Muscle layer of colon (tissue), 2 donors: ENCODE measurements at regions not wholly inside any gene's neighbourhood (a gene's known extent, or its start where the extent isn't known, plus 50 kb on each side); places are given as distances from the start of the nearest gene placed in this dataset.

Experiments used
- H3K27ac ChIP-seq: one replicate; pipeline ENCODE4 v1.7.0; 2013; ENCODE audit warnings: low read depth, mild to moderate bottlenecking, low read length, moderate library complexity
- H3K27me3 ChIP-seq, 2 donors: one replicate each; pipeline ENCODE4 v1.7.0; 2013; ENCODE audit warnings: low read length in 2 of 2, mild to moderate bottlenecking in 2 of 2; ENCODE audit not compliant: insufficient read depth in 2 of 2, control insufficient read depth in 1 of 2
- H3K36me3 ChIP-seq: one replicate; pipeline ENCODE4 v1.7.0; 2013; ENCODE audit warnings: mild to moderate bottlenecking, low read length; ENCODE audit not compliant: insufficient read depth
- H3K4me1 ChIP-seq: one replicate; pipeline ENCODE4 v1.7.0; 2013; ENCODE audit warnings: mild to moderate bottlenecking, low read length; ENCODE audit not compliant: insufficient read depth
- H3K4me3 ChIP-seq, 2 donors: one replicate each; pipeline ENCODE4 v1.7.0; 2013; ENCODE audit warnings: low read length in 2 of 2, low read depth in 1 of 2, mild to moderate bottlenecking in 1 of 2, moderate library complexity in 1 of 2
- H3K9ac ChIP-seq: one replicate; pipeline ENCODE4 v1.7.0; 2013; ENCODE audit warnings: low read length
- H3K9me3 ChIP-seq: one replicate; pipeline ENCODE4 v1.7.0; 2013; ENCODE audit warnings: mild to moderate bottlenecking, low read length
- donor health status: abdominal sarcoma.
- donor health status: Adenocarcinoma of cecum.

GRCh38 chr18:22271030-22271429 lies 101.6 kb downstream of the GATA6 start:
- Histone ChIP-seq H3K36me3 (no peaks in the 10 kb centered on the region), H3K4me1 (no peaks in the 10 kb centered on the region), H3K4me3 (no peak overlapping the region)

DNA sequence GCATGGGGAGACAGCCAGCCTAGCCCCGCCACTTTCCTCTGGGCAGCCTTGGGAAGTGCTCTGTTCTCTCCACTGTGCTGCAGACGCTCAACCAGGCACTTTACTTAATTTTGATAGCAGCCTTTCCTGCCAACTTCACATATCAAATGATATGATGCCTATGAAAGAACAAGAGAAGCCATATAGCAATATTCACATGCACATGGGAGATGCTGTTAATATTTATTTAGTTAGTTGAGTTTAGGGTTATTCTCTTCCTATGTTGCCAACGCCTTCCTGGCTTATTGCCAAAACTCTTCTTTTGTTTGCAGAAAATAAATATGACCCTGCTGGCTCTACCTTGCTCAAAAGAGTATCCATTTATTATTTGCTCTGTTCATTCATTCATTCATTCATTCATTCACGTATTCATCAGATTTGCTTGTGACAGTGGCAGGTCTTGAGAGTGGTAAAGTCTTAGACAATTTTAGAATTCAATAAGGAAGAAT lies 99.3 kb downstream of the GATA6 start:
- no peak overlapping the region for H3K27ac ChIP-seq
- H3K9ac ChIP-seq, result no peak overlapping the region
- H3K4me3 ChIP-seq, result no peak overlapping the region
- H3K9me3 ChIP-seq, result no peaks in the 10 kb centered on the region
- no peaks in the 10 kb centered on the region for H3K27me3 ChIP-seq
- H3K36me3 ChIP-seq, result no peaks in the 10 kb centered on the region
- no peaks in the 10 kb centered on the region for H3K4me1 ChIP-seq

More at GRCh38 chr18:22271030-22271429, 101.6 kb downstream of the GATA6 start:
- Histone ChIP-seq H3K27ac (no peak overlapping the region), H3K9ac (no peak overlapping the region), H3K27me3 (no peaks in the 10 kb centered on the region), H3K9me3 (no peaks in the 10 kb centered on the region)

DNA sequence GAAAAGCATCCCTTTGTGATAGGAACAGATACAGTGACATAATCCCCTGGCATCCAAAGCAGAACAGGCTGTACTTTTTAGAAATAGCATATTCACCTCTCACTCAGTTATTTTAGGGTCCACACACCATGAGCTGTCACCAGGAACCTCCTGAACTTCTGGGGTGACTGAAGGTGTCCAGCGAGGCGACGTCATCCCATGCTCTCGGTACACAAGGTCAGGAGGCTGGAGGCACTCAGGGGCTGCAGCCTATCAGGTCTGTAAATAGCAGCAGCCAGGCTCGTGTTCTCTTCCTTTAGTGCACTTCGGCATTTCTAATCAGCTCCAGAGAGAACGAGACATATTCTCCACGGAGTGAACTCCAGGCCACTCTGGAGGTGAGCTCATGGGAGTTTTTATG lies 98.3 kb downstream of the GATA6 start:
- Histone ChIP-seq H3K4me1 (no peaks in the 10 kb centered on the region), H3K9me3 (no peaks in the 10 kb centered on the region), H3K9ac (no peak overlapping the region), H3K27ac (no peak overlapping the region), H3K36me3 (no peaks in the 10 kb centered on the region), H3K4me3 (no peak overlapping the region), H3K27me3 (no peaks in the 10 kb centered on the region)

GRCh38 chr18:22267225-22267624 lies 97.8 kb downstream of the GATA6 start:
- H3K4me3 ChIP-seq, result no peak overlapping the region
- H3K9ac ChIP-seq, result no peak overlapping the region
- no peaks in the 10 kb centered on the region for H3K27me3 ChIP-seq
- H3K9me3 ChIP-seq, result no peaks in the 10 kb centered on the region
- no peaks in the 10 kb centered on the region for H3K36me3 ChIP-seq
- H3K4me1 ChIP-seq, result no peaks in the 10 kb centered on the region
- H3K27ac ChIP-seq, result no peak overlapping the region

DNA sequence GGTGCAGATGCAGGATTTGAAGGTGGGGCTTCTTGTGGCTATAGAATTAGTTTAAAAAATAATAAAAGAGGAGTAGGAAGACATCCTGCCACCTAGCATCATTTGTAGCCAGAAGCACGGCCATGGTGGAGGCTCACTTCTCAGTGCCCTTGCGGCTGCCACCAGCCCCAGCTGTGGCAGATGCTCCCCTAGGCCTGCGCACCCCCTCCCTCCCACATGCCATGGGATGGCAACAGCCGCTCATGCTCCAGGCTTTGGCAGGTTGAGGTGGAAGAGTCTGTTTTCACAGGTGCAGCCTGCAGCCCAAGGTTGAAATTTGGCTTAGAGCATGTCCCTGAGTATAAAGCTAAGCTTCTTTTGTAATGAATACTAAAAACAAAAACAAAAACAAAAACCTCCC lies 96.4 kb downstream of the GATA6 start:
- Histone ChIP-seq H3K4me1 (no peaks in the 10 kb centered on the region), H3K27ac (no peak overlapping the region), H3K27me3 (no peaks in the 10 kb centered on the region), H3K4me3 (no peak overlapping the region), H3K9me3 (no peaks in the 10 kb centered on the region), H3K9ac (no peak overlapping the region), H3K36me3 (no peaks in the 10 kb centered on the region)

DNA sequence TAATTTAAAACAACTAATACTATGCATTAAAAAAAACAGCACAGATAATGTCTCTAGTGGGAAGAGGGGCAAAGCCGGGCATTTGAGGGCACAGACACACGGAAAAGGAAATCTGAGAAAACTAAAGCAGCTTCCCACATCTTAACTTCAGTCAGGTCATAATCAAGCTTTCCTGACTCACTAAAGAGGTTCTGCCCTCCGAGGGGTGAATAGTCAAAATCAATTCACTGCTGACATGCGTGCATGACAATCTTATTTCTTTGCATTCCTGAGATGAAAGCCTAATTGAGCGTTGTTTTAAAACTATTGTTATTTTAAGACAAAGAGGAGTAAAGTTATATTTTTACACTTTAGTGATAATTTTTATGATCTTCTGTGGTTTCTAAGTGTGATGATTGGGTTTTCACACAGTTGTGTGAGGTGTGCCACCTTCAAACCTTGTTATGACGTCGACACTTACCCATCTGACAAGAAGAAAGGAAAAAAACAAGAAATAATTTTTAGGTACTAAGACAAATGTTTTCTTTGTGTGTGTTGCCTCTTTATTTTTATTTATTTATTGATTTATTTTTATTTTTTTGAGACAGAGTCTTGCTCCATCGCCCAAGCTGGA lies 90.9 kb downstream of the GATA6 start:
- Histone ChIP-seq H3K4me1 (no peaks in the 10 kb centered on the region), H3K9me3 (no peaks in the 10 kb centered on the region), H3K4me3 (no peak overlapping the region), H3K27me3 (no peaks in the 10 kb centered on the region), H3K27ac (no peak overlapping the region), H3K9ac (no peak overlapping the region), H3K36me3 (no peaks in the 10 kb centered on the region)

DNA sequence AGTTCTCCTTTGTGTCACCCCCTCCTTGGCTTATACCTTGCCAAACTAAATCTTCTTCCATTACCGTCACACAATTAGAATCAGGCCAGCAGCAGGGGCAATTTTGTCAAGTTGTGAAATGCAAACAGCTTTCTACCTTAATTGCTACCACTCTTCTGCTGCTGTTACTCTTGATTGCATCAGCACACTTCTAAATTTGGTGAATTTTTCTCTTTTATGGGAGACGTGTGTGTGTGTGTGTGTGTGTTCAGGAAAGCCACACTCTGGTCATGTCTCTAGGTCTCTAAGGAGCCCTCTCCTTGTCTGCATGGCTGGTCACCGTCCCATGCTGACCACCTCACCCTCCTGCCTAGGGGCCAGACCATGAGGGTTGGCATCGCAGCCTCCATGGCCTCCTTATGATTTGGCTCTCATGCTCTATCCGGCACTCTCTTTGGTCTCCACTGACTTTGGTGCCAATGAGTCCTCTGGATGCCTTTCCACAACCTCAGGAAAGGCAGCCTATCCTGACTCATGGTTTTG lies 87.7 kb downstream of the GATA6 start:
- no peak overlapping the region for H3K4me3 ChIP-seq
- no peaks in the 10 kb centered on the region for H3K9me3 ChIP-seq
- no peaks in the 10 kb centered on the region for H3K4me1 ChIP-seq
- no peaks in the 10 kb centered on the region for H3K27me3 ChIP-seq
- H3K27ac ChIP-seq, result no peak overlapping the region
- no peaks in the 10 kb centered on the region for H3K36me3 ChIP-seq
- H3K9ac ChIP-seq, result no peak overlapping the region

DNA sequence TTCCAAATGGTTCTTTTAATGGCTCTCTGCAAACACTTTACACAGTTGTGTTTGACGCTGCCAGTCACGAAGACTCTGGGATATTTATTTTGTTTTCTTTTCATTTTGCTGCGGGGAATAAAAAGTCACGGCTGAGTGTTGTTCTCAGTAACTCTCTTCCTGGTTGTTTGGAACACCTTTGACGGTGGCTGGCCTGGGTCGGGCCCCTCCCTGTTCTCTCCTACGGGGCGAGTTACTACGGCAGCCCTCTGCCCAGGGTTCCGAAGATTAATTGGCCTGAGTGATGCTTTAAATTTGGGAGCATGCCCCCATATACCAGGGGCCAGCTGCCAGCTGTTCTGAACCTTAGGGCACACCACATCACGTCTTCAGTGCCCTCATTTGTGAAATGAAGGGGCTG lies 84.7 kb downstream of the GATA6 start:
- no peaks in the 10 kb centered on the region for H3K4me1 ChIP-seq
- no peak overlapping the region for H3K27ac ChIP-seq
- H3K9me3 ChIP-seq, result no peaks in the 10 kb centered on the region
- H3K4me3 ChIP-seq, result no peak overlapping the region
- no peak overlapping the region for H3K9ac ChIP-seq
- H3K36me3 ChIP-seq, result no peaks in the 10 kb centered on the region
- no peaks in the 10 kb centered on the region for H3K27me3 ChIP-seq

- H3K4me3 ChIP-seq, result no peak overlapping the region
- no peaks in the 10 kb centered on the region for H3K4me1 ChIP-seq
- no peaks in the 10 kb centered on the region for H3K9me3 ChIP-seq
- H3K36me3 ChIP-seq, result no peaks in the 10 kb centered on the region
- no peak overlapping the region for H3K9ac ChIP-seq
- no peaks in the 10 kb centered on the region for H3K27me3 ChIP-seq
- no peak overlapping the region for H3K27ac ChIP-seq
Measured at GRCh38 chr18:22253676-22254075, 84.3 kb downstream of the GATA6 start.

DNA sequence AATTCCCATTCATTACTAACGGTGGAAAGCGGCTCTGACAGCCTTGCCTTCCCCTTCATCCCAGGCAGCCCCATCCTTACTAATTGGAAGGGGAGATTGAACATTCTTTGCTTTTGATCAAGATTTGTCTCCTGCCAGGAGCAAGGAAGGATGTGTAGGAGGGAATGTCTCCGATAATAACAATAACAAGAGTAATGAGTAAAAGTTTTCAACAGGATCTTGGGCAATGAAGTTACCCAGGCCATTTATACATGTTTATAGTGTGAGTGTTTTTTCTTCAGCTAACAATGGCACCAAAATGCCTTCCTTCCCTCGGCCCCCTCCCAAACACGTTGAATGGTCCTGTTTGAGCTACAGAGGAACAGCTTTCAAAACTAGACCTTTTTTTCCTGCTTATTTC lies 83.8 kb downstream of the GATA6 start:
- H3K4me3 ChIP-seq, result no peak overlapping the region
- H3K27ac ChIP-seq, result no peak overlapping the region
- H3K27me3 ChIP-seq, result no peaks in the 10 kb centered on the region
- no peaks in the 10 kb centered on the region for H3K4me1 ChIP-seq
- H3K9me3 ChIP-seq, result no peaks in the 10 kb centered on the region
- H3K36me3 ChIP-seq, result no peaks in the 10 kb centered on the region
- no peak overlapping the region for H3K9ac ChIP-seq
